AG09319 (cell line): ENCODE measurements at regions not wholly inside any gene's neighbourhood (a gene's known extent, or its start where the extent isn't known, plus 50 kb on each side); places are given as distances from the start of the nearest gene placed in this dataset.
"Not testable (repeated sequence)": the region's sequence is repeated elsewhere in the genome, so short reads cannot be mapped to it uniquely, and the experiment has no call there.

Experiments used
- DNase-seq: peaks from one replicate; pipeline ENCODE4 v3.0.0-alpha.2; 2010; ENCODE audit warnings: low read depth; ENCODE audit errors: extremely low read depth
- CTCF ChIP-seq: IDR thresholded peaks from 2 replicates; pipeline ENCODE4 v1.5.1; 2011; ENCODE audit warnings: low read depth, mild to moderate bottlenecking, inconsistent platforms, low read length, moderate library complexity

DNA sequence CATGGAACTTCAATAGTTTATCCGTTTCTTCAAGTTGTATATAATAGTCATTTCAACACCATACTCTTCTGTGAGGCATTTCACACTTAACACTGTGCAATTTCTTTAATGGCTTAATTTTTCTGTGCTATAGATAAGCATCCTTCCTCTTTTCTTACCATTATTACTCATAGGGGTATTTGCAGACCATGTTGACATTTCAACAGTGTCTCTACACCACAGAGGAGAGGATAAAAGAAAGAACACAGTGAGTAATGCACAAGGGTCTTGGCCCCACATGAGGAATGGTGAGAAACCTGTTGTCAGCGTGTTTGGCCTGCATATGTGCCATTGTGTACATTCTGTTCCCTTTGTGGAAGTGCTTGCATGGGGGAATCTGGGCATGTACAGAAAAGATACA is 421.5 kb upstream of the MDGA2 start:
- TF ChIP-seq CTCF, result no peak
- DNase-seq, result no peak

- TF ChIP-seq CTCF, result no peak
These were observed 411.1 kb upstream of the MDGA2 start for GRCh38 chr14:48086516-48086915.

DNA sequence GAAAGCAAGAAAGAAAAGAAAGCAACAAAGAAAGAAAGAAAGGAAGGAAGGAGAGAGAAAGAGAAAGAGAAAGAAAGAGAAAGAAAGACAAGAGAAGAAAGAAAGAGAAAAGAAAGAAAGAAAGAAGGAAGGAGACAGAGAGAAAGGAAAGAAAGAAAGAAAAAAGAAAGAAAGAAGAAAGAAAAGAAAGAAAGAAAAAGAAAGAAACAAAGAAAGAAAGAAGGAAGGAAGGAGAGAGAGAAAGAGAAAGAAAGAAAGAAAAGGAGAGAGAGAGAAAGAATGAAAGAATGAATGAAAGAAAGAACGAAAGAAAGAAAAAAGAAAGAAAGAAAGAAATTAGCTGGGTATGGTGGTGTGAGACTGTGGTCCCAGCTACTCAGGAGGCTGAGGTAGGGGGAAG is 400.1 kb upstream of the MDGA2 start:
- no peak for TF ChIP-seq CTCF
- no peak for DNase-seq

More at GRCh38 chr14:48086516-48086915, 411.1 kb upstream of the MDGA2 start:
- no peak for DNase-seq

GRCh38 chr14:48052973-48053372 is 377.6 kb upstream of the MDGA2 start:
- no peak for DNase-seq
- no peak for TF ChIP-seq CTCF

GRCh38 chr14:48035836-48036235 is 360.4 kb upstream of the MDGA2 start:
- no peak for TF ChIP-seq CTCF
- no peak for DNase-seq

- TF ChIP-seq CTCF, result no peak
These were observed 351.7 kb upstream of the MDGA2 start for GRCh38 chr14:48027115-48027514.

GRCh38 chr14:48023881-48024280 is 348.5 kb upstream of the MDGA2 start:
- DNase-seq, result no peak
- TF ChIP-seq CTCF, result no peak

More at GRCh38 chr14:48027115-48027514, 351.7 kb upstream of the MDGA2 start:
- no peak for DNase-seq

DNA sequence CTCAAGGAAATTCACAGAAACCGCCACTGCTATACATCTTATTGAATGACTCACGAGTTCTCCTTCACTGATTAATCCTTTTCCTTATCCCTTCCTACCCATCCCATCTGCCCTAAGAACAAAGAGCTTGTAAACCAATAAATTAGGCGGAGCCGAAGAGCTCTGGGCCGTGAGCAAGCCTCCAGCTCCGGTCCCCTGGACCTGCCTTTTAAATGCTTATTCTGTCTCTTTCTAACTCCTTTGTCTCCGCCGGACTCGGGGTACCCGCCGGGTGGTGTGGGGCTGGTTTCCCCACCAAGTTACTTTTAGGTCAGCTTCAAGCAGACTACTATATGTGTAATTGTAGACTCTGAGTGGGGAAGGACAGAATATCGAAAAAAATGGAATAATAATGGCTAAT is 336.1 kb upstream of the MDGA2 start:
- not testable (repeated sequence) for DNase-seq
